NCI-H146 (cell line): ENCODE measurements at regions not wholly inside any gene's neighbourhood (a gene's known extent, or its start where the extent isn't known, plus 50 kb on each side); places are given as distances from the start of the nearest gene placed in this dataset.

ENCODE experiments used
- DNase-seq: peaks from one replicate; lab custom pipeline; 2025; lab: John Stamatoyannopoulos, UW

DNA sequence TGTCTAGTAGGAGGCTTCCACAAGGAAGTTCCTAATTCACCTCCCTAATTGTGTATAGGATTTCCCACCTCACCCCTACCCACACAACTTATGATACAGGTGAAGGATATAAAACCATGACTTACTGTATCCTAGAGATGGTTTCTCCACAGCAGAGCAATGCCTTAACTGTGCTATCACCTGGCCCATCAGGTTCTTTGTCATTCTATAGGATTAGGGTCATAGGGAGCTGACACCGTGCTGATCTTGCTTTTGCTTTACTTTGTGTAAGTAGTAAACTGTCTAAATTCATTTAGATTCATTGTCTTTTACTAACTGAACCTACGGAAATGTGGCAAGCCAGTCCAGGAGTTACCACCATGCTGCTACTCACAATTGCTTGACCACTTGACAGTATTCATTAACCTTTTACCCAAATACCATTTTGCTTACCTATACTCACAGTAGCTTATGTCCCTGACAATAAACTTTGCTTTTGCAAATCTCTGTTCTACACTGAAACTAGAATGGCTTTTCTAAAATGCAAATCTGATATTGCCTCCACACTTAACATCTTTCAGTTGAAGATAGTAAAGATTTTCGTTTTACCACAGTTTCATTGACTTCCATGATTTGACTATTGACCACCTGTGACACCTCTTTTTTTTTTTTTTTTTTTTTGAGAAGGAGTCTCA, 147.6 kb downstream of the IFI44 start:
- DNase-seq = no peak

DNA sequence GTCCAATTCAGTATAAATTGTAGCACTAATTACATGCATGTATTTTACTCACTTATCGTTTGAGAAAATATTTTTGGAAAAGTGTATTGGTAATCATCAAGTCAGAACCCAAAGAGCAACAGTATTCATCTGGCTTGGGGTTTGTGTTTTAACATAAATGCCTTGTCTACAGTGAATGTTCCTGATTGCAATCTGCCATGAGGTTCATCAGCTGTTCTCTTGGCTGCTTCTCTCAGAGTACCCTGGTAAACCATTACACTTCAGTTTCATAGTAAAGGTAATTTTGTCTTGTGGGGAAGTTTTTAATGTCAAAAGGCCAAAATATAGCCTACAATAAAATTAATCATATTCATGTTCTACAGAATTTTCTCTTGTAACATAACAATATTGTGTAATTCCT, 150.3 kb downstream of the IFI44 start:
- DNase-seq = no peak

DNA sequence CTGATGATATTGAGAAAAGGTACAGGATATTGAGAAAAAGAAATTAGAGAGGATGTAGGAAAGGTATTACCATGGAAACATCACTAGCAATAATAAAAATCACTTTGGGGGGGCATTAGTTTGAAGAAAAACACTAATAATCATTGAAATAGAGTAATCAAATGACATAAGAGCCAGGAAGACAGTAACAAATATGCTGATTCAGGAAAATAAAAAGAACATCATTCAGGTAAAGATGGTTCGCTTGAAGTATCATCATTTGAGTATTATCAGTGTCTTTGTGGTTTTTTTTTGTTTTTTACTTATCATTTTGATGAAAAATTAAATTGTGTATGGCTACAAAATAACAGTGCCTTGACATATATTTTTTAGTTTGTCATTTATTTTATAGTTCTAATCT, 164.5 kb downstream of the IFI44 start:
- no peak for DNase-seq

DNA sequence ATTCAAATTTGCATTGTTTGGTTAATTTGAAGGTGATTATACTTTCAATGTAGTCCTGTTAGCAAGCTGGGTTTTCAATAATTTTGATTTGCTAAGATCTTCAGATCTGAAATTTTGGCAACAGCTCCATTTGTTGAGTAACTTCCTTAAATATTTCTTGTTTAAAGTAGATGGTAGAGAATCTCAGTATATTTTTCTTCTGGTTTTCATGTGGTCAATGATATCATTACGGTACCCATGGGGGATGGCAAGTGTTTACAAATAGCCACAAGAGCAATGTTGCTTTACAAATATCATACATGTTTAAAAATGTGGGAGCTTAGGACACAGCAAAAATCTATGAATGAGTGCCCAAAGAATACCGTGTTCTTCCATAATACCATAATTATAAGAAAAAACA, 175.9 kb downstream of the IFI44 start:
- no peak for DNase-seq

DNA sequence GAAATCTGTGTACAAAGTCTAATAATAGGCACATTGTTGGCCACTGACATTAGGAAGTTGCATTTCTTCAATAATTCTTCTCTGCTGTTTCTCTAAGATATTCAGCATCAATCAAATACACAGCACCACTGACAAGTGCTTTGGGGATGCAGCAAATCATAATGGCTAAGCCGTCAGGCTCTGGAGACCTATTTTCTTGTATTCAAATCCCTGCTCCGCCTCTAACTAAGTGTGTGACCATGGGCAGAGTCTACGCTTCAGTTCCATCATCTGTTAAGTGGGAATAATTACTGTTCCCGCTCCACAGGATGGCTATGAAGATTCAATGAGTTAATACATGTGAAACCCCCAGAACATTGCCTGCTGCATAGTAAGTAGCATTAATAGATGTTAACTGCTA, 176.9 kb downstream of the ADGRL4 start:
- no peak for DNase-seq

DNA sequence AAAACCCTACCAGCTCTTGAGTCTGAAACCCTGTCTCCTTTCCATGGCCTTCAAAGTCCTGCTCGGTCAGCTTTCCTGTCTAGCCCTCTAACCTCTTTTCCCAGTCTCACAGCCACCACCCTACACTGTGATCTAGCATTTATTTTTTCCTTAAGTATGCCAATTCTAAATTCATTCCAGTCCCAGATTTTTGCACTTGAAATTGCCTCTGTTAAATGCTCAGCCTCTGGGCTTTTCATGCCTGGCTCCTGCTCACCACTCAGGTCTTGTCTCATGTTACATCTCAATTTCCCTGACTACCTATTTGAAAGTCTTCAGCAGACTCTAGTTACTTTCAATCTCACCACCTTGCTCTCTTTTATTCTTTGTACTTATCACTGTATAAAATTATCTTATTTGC, 176.2 kb downstream of the ADGRL4 start:
- DNase-seq = no peak

DNA sequence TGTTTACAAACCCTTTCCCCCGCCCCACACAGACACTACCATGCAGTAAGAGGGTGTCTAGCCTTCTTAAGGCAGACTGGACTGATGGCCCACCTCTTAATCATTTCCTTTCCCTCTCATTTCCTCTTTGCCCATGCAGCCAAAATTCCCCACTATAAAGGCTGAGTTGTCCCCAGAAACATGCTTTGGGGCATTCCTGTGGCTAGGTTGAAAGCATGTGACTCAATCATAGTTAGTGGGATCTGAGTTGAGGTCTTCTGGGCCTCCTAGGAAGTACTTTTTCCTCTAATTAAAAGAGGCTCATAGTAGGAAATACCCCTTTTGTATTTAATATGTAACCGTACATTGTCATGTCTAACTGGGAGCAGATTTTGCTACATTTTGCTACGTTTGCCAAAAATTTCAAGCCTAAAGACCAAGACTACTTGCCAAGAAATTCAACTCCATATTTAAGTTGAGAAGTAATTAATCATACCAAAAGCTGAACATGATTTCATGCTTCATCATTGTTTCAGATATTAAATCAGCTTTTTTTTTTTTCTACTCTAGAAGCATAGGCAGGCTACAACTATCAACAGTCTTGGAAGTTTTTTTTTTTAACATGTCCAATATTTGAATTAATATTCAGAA, 174.7 kb downstream of the ADGRL4 start:
- no peak for DNase-seq

DNA sequence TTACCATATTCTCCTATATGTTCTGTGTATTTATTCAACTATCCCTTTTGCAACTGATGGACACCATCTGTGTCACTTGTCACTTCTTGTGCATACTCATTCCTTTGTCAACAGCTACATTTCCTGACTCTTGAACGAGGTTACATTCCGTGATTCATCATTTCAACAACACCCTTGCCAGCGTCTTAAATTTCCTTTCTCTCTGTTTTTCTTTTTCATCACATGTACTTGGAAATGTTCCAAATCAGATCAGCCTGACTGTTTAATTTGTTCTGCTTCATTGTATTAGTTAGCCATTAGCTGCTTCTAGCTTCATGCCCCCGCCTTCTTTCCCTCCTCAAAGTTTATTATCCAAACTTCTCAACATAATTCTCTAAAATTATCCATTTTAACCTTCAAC, 173.0 kb downstream of the ADGRL4 start:
- DNase-seq = no peak

DNA sequence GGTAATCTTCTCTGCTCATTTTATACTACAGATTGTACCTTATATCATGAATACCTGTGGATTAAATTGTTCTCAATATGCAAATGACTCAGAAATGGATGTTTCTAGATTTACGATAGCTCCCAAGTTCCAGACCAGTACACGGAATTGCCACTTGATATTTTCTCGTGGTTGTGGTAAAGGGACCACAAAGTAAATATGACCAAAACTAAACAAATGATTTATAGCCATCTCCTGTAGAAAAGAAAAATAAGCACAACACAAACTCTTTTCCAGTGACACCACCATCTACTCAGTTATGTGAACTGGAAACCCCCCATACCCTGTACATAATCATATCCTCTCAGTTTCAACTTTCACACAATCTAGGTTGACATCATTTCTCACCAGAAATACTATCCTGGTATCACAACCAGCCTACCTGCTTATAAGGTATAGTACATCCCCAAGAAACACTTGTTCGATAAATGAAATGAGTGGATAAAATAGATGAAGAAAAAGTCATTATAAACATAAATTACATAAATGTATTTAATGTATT, 172.3 kb downstream of the ADGRL4 start:
- DNase-seq = no peak

DNA sequence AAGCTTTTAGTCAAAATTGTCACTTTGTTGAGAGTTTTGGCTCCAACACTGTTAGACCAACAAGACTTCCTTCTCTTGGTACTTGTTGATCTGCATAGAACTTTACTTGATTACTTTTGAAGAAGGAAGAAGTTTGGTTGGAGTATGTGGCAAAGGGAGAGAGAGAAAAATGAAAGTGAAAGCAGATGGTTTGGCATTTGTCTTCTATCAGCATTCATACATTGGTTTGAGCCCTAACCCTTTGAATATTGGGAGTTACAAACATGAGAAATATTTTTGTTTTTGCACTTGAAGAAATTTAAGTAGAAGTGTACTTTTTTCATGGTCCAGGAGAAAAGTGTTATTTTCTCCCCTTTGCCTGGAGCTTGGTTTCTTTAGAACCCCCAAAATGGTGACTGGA, 169.8 kb downstream of the ADGRL4 start:
- no peak for DNase-seq

DNA sequence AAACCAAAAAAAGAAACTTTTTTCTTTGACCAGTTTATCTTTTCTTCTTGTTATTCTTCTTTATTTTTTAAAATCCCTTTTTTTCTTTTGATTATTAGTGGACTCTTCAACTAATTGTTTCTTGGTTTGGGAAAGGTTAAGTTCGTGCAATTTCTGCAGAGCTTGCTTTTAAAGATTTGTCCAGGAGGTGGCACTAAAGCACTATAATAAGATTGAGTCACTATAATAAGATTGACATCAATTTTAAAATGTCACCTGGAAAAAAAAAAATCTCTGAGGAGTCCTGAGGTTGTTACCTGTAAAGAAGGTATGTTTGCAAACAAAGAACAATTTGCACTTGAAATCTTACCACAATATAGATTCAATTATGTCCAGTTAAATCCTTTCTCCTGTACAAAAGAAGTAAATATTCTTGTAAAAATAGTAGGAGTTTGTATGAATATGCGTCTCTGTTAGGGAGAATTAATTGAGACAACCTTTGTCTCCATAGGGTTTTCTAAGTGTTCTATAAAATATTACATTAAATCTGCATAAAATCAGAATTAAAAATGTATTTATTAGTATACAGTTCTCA, 166.7 kb downstream of the ADGRL4 start:
- DNase-seq = peak; percentile 35
